CD4-positive, alpha-beta T cell treated with Interleukin-4 for 4 hours (primary cell): ENCODE measurements at regions not wholly inside any gene's neighbourhood (a gene's known extent, or its start where the extent isn't known, plus 50 kb on each side); places are given as distances from the start of the nearest gene placed in this dataset.
"Not testable (repeated sequence)": the region's sequence is repeated elsewhere in the genome, so short reads cannot be mapped to it uniquely, and the experiment has no call there.

Source experiments
- DNase-seq: peaks from one replicate; pipeline ENCODE4 v3.0.0-alpha.2; 2020

GRCh38 chr2:61671561-61672315 lies 133.6 kb upstream of the XPO1 start:
- no peak for DNase-seq

GRCh38 chr2:61670591-61671501 lies 132.7 kb upstream of the XPO1 start:
- DNase-seq, result peak; percentile 63

GRCh38 chr2:61664190-61664589 lies 126.0 kb upstream of the XPO1 start:
- DNase-seq, result no peak

GRCh38 chr2:61662990-61663389 lies 124.8 kb upstream of the XPO1 start:
- peak; percentile 40 for DNase-seq

GRCh38 chr2:61660511-61661388 lies 122.6 kb upstream of the XPO1 start:
- DNase-seq, result no peak

GRCh38 chr2:61658841-61659780 lies 121.0 kb upstream of the XPO1 start:
- peak; percentile 30 for DNase-seq

GRCh38 chr2:61649946-61650345 lies 111.8 kb upstream of the XPO1 start:
- not testable (repeated sequence) for DNase-seq

- DNase-seq, result no peak
Observed at GRCh38 chr2:61649021-61649420, 110.9 kb upstream of the XPO1 start.

GRCh38 chr2:61647044-61647443 lies 108.9 kb upstream of the XPO1 start:
- no peak for DNase-seq

- DNase-seq, result no peak
Observed at GRCh38 chr2:61645911-61646310, 107.8 kb upstream of the XPO1 start.

- DNase-seq, result not testable (repeated sequence)
Observed at GRCh38 chr2:61643153-61643552, 105.0 kb upstream of the XPO1 start.

- no peak for DNase-seq
Observed at GRCh38 chr2:61640406-61640805, 102.2 kb upstream of the XPO1 start.

- DNase-seq, result no peak
Observed at GRCh38 chr2:61639721-61640120, 101.6 kb upstream of the XPO1 start.

GRCh38 chr2:61636686-61637085 lies 98.5 kb upstream of the XPO1 start:
- no peak for DNase-seq

- no peak for DNase-seq
Observed at GRCh38 chr2:61634512-61634911, 96.4 kb upstream of the XPO1 start.

GRCh38 chr2:61633250-61633649 lies 95.1 kb upstream of the XPO1 start:
- DNase-seq, result no peak

GRCh38 chr2:61632276-61633169 lies 94.4 kb upstream of the XPO1 start:
- DNase-seq, result no peak

- DNase-seq, result no peak
Observed at GRCh38 chr2:61631321-61631720, 93.2 kb upstream of the XPO1 start.

- no peak for DNase-seq
Observed at GRCh38 chr2:61626827-61627226, 88.7 kb upstream of the XPO1 start.

- DNase-seq, result no peak
Observed at GRCh38 chr2:61623747-61624146, 85.6 kb upstream of the XPO1 start.
